IPS DF 6.9 (cell line): ENCODE measurements at regions not wholly inside any gene's neighbourhood (a gene's known extent, or its start where the extent isn't known, plus 50 kb on each side); places are given as distances from the start of the nearest gene placed in this dataset.

Source experiments
- DNase-seq: peaks from one replicate; pipeline ENCODE4 v3.0.0-alpha.2; 2013; ENCODE audit warnings: low read depth, low spot score
- H3K27ac ChIP-seq: one replicate; pipeline ENCODE4 v1.5.1; 2013; ENCODE audit warnings: low read length, control low read depth
- H3K27me3 ChIP-seq: 2 replicates; pipeline ENCODE4 v1.6.1; 2013; ENCODE audit warnings: mild to moderate bottlenecking, low read length; ENCODE audit not compliant: control insufficient read depth, insufficient read depth
- H3K36me3 ChIP-seq: 2 replicates; pipeline ENCODE4 v1.6.1; 2013; ENCODE audit warnings: low read length; ENCODE audit not compliant: control insufficient read depth, insufficient read depth
- H3K4me1 ChIP-seq: 2 replicates; pipeline ENCODE4 v1.6.1; 2013; ENCODE audit warnings: low read length; ENCODE audit not compliant: control insufficient read depth, insufficient read depth
- H3K4me3 ChIP-seq: 2 replicates; pipeline ENCODE4 v1.5.1; 2013; ENCODE audit warnings: mild to moderate bottlenecking, low read length
- H3K9me3 ChIP-seq: 2 replicates; pipeline ENCODE4 v1.6.1; 2013; ENCODE audit warnings: low read length, inconsistent platforms; ENCODE audit not compliant: control insufficient read depth, insufficient read depth
- WGBS: extraction: QIAGEN DNeasy Blood & Tissue Kit; methylation state at CpG from one replicate; pipeline ENCODE4 v1.1.7; 2013; ENCODE audit warnings: mixed read lengths, missing lambda C conversion rate; ENCODE audit not compliant: insufficient read length, insufficient coverage; 5-methylcytosine and 5-hydroxymethylcytosine counted together

GRCh38 chr7:41779918-41780317 is 77.0 kb upstream of the INHBA start:
- no CpG with 5 or more reads among the region's 2 CpGs for WGBS
- Histone ChIP-seq H3K27me3 (no peaks in the 10 kb centered on the region), H3K4me3 (no peak overlapping the region), H3K4me1 (no peaks in the 10 kb centered on the region), H3K9me3 (no peaks in the 10 kb centered on the region), H3K36me3 (no peaks in the 10 kb centered on the region), H3K27ac (no peak overlapping the region)
- DNase-seq, result no peak

GRCh38 chr7:41777894-41778596 is 75.2 kb upstream of the INHBA start:
- no peak overlapping the region for H3K27ac ChIP-seq
- no CpG with 5 or more reads among the region's 5 CpGs for WGBS
- no peaks in the 10 kb centered on the region for H3K4me1 ChIP-seq
- no peak overlapping the region for H3K4me3 ChIP-seq
- no peaks in the 10 kb centered on the region for H3K9me3 ChIP-seq
- no peaks in the 10 kb centered on the region for H3K27me3 ChIP-seq
- no peak for DNase-seq
- no peaks in the 10 kb centered on the region for H3K36me3 ChIP-seq

- Histone ChIP-seq H3K4me1 (no peaks in the 10 kb centered on the region), H3K27me3 (no peaks in the 10 kb centered on the region), H3K4me3 (no peak overlapping the region), H3K36me3 (no peaks in the 10 kb centered on the region), H3K9me3 (no peaks in the 10 kb centered on the region), H3K27ac (no peak overlapping the region)
- no CpG with 5 or more reads among the region's 11 CpGs for WGBS
- no peak for DNase-seq
These were observed 72.1 kb upstream of the INHBA start for GRCh38 chr7:41774966-41775365.

GRCh38 chr7:41773756-41774155 is 70.9 kb upstream of the INHBA start:
- no peak for DNase-seq

GRCh38 chr7:41771717-41772116 is 68.8 kb upstream of the INHBA start:
- peak; percentile 27 for DNase-seq
- Histone ChIP-seq H3K4me1 (no peaks in the 10 kb centered on the region), H3K36me3 (no peaks in the 10 kb centered on the region), H3K9me3 (no peaks in the 10 kb centered on the region), H3K27me3 (no peaks in the 10 kb centered on the region), H3K4me3 (no peak overlapping the region), H3K27ac (no peak overlapping the region)
- no CpG with 5 or more reads among the region's 6 CpGs for WGBS

More at GRCh38 chr7:41773756-41774155, 70.9 kb upstream of the INHBA start:
- H3K27me3 ChIP-seq, result no peaks in the 10 kb centered on the region
- no peaks in the 10 kb centered on the region for H3K36me3 ChIP-seq
- no CpG with 5 or more reads among the region's 4 CpGs for WGBS
- H3K4me3 ChIP-seq, result no peak overlapping the region
- no peaks in the 10 kb centered on the region for H3K4me1 ChIP-seq
- no peaks in the 10 kb centered on the region for H3K9me3 ChIP-seq
- H3K27ac ChIP-seq, result no peak overlapping the region

GRCh38 chr7:41769162-41769561 is 66.3 kb upstream of the INHBA start:
- DNase-seq, result no peak
- Histone ChIP-seq H3K36me3 (no peaks in the 10 kb centered on the region), H3K4me3 (no peak overlapping the region), H3K4me1 (no peaks in the 10 kb centered on the region), H3K27me3 (no peaks in the 10 kb centered on the region), H3K9me3 (no peaks in the 10 kb centered on the region), H3K27ac (no peak overlapping the region)
- WGBS, result no CpG with 5 or more reads among the region's 4 CpGs

- H3K9me3 ChIP-seq, result no peaks in the 10 kb centered on the region
- no peak for DNase-seq
- no peaks in the 10 kb centered on the region for H3K27me3 ChIP-seq
- no peak overlapping the region for H3K4me3 ChIP-seq
- H3K4me1 ChIP-seq, result peaks cover 2% of the 10 kb centered on the region; the same call in 1 of the 2 replicates
- H3K36me3 ChIP-seq, result no peaks in the 10 kb centered on the region
- no peak overlapping the region for H3K27ac ChIP-seq
- WGBS, result no CpG with 5 or more reads among the region's 4 CpGs
These were observed 60.7 kb upstream of the INHBA start for GRCh38 chr7:41763626-41764025.

- Histone ChIP-seq H3K9me3 (no peaks in the 10 kb centered on the region), H3K27ac (no peak overlapping the region), H3K4me1 (peaks cover 2% of the 10 kb centered on the region; the same call in 1 of the 2 replicates), H3K27me3 (no peaks in the 10 kb centered on the region), H3K36me3 (no peaks in the 10 kb centered on the region), H3K4me3 (no peak overlapping the region)
- DNase-seq, result no peak
These were observed 59.8 kb upstream of the INHBA start for GRCh38 chr7:41762641-41763040.

- no peak for DNase-seq
- peaks cover 2% of the 10 kb centered on the region; the same call in 1 of the 2 replicates for H3K4me1 ChIP-seq
- H3K27ac ChIP-seq, result no peak overlapping the region
- no peaks in the 10 kb centered on the region for H3K27me3 ChIP-seq
- H3K36me3 ChIP-seq, result no peaks in the 10 kb centered on the region
- no CpG with 5 or more reads among the region's 1 CpG for WGBS
- H3K4me3 ChIP-seq, result no peak overlapping the region
- no peaks in the 10 kb centered on the region; the same call in 1 of the 2 replicates for H3K9me3 ChIP-seq
These were observed 57.4 kb upstream of the INHBA start for GRCh38 chr7:41760293-41760692.

- no peak for DNase-seq
- WGBS, result no CpG with 5 or more reads among the region's 3 CpGs
- no peaks in the 10 kb centered on the region for H3K36me3 ChIP-seq
- no peaks in the 10 kb centered on the region; the same call in 1 of the 2 replicates for H3K9me3 ChIP-seq
- peaks cover 2% of the 10 kb centered on the region; the same call in 1 of the 2 replicates for H3K4me1 ChIP-seq
- H3K27me3 ChIP-seq, result no peaks in the 10 kb centered on the region
- H3K27ac ChIP-seq, result no peak overlapping the region
- no peak overlapping the region for H3K4me3 ChIP-seq
These were observed 55.4 kb upstream of the INHBA start for GRCh38 chr7:41758321-41758720.

GRCh38 chr7:41756650-41757182 is 53.8 kb upstream of the INHBA start:
- Histone ChIP-seq H3K4me1 (no peaks in the 10 kb centered on the region), H3K36me3 (no peaks in the 10 kb centered on the region), H3K27ac (no peak overlapping the region), H3K9me3 (no peaks in the 10 kb centered on the region; the same call in 1 of the 2 replicates), H3K27me3 (no peaks in the 10 kb centered on the region), H3K4me3 (no peak overlapping the region)
- no peak for DNase-seq
- no CpG with 5 or more reads among the region's 3 CpGs for WGBS
